HG03045 (cell line): ENCODE measurements at regions not wholly inside any gene's neighbourhood (a gene's known extent, or its start where the extent isn't known, plus 50 kb on each side); places are given as distances from the start of the nearest gene placed in this dataset.

Experiments used
- ATAC-seq: cut with Tn5 transposase; IDR thresholded peaks from one replicate; pipeline ENCODE4 v1.9.1; 2021; ENCODE audit warnings: mild to moderate bottlenecking, moderate library complexity; ENCODE audit not compliant: unreplicated experiment

DNA sequence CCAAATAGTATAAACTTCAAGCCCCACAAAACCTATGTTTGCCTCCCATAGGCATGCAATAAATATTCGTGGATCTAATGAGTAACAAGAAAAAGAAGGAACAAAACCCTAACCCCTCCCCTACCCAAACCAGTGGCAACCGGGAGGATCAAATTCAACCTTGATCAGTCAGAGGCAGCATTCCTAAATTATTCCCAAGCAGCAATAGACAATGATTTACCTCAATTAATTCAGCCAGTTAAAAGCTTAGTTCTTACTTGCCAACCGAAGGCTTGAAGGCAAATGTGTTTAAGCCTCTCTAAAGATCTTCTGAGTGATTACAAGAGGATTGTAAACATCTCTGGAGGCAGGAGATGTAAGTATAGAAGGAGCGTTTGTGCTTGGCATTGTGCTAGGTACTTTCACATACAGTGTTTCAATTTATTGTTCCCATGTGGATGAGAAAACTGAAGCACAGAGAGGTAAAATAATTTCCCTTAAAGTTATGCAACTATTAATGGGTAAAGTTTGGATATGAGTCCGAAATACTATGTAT is 197.7 kb downstream of the MTX2 start:
- ATAC-seq = no peak

DNA sequence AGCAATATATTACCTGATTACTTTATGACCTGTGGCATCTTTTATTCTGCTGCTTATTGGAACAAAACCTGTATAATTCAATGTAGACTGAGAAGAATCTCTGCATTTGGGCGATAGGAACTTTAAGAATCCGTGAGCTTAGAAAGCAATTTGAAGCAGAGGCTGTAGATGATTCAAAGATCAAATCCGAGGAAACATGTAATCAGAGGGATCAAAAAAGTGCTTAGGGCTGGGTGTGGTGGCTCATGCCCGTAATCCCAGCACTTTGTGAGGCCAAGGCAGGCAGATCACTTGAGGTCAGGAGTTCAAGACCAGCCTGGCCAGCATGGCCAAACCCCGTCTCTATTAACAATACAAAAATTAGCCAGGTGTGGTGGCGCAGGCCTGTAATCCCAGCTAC is 198.4 kb downstream of the MTX2 start:
- ATAC-seq = no peak

DNA sequence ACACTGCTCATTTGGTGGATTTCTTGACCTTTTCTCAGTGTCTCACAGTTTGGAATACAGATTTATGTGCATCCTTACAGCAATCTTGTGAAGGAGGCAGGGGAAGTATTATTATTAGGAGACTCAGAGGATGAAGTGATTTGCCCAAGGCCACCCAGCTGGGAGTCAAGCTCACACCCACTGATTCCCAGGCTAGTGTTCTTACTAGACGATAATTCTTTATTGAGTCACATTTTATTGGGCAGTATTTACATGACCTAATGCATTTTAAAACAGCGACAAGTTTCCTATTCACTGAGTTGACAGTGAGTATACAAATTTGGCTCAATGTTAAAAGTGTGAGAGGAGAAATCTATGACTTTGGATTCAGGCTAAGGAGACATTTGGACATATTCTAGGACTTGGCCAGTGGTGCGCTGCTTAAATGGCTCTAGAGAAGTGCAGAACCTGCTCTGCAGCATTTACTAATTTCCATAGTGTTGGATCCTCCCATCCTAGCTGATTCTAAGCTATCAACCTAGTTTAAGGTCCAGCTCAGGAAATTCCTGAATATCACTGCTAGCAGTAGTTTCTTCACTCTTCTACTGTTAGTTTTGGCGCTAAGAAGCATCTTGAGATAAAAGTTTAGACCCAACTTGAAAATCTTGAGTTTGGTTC is 199.3 kb downstream of the MTX2 start:
- no peak for ATAC-seq

DNA sequence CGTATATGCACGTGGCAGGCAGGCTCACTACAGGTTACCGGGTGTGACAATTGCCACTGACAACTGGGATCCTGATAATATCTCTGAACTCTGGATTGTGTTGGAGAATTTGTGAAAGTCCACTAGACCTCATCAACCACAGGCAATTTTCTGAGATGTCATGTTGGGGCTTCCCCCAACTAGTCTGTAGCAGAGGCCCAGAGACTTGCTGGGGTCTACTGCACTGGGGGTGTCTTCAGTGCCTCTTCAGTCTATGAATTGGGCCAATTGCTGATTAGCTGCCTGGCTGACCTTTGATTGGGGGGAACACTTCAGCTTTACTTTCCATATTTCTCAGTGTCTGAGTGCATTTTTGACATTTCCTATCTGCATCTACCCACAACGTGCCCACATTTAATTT is 201.5 kb downstream of the MTX2 start:
- no peak for ATAC-seq

DNA sequence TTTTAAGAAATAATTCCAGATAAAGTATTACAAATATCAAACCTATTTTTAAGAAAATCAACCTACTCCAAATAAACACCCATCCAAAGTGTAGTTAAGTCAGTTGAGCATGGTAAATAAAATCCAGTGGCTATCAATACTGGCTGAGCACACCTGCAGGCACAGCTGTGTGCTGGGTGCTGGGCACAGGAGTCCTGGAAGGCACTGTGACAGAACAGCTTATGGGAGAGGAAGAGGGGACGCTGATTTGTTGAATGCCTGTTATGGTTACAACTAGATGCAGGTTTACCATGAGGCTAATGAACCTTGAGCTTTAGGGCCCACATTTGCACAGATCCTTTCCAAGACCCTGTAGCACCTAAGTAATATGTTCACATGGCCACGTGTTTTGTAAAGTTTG is 202.7 kb downstream of the MTX2 start:
- ATAC-seq = no peak

DNA sequence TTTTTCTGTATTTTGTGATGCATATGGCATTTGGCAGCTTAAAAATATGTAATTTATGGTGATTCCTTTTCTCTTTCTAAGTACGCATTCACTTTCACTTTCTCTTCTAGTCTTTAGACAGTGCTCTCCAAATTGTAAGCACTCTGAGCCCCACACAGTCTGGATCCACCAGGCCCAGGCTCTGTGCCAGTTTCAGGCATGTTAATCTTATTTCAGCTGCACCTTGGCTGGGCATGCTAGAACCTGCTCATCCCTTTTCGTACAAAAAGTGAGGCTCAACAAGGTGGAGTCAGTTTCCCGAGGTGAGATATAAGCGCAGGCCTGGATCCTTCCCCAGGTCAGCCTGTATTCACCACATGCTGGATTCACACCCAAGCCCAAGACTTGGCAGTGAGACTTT is 203.9 kb downstream of the MTX2 start:
- peak; percentile 61 for ATAC-seq

DNA sequence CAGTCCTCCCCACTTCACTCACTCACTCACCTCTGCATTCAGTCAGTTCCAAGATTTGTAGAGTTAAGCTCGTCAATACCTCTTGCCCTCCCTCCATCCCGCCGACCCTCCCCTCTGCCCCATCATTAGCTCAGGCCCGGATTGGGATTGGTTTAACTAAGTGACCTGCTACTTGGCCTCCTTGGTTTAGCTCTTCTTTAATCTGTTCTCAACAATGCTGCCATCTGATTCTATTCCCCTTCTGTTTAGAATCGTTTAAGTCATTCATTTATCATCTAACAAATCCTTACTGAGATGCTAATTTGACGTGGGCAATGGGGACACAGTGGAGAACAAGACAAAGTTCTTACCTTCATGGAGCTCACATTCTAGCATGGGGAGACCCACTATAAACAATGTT is 204.6 kb downstream of the MTX2 start:
- ATAC-seq = no peak

DNA sequence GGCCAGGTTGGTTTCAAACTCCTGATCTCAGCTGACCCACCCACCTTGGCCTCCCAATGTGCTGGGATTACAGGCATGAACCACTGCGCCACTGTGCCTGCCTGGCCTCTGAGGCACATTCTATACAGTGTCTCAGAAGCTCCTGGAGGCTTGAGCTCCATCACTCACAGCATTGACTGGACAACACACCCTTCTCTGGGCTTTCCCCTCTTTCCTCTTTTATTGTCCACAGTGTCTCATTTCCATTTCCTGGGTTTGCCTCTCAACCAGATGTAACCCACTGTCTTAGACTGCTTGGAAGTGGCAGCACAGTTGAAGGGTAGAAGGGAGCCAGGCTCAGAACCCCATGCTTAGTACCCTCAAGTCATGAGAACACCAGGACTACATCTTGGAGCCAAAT is 208.1 kb downstream of the MTX2 start:
- no peak for ATAC-seq

DNA sequence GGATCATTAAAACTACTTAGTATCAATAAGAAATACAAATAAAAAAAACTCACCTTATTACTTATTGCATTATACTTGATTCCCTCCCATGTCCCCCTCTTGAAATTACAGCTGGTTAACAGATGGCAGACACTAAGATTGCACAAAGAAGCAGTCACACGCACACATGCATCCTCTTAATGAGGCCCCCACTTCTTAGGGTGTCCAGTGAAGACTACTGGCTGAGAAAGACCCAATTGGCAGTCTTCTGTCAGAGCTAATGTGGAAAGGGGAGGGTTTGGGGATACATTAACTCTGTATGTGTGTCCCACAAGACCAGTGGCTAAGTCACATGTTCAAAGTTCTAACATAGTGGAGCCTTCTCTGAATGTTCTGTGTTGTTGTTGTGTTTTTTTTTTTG is 210.7 kb downstream of the MTX2 start:
- no peak for ATAC-seq

DNA sequence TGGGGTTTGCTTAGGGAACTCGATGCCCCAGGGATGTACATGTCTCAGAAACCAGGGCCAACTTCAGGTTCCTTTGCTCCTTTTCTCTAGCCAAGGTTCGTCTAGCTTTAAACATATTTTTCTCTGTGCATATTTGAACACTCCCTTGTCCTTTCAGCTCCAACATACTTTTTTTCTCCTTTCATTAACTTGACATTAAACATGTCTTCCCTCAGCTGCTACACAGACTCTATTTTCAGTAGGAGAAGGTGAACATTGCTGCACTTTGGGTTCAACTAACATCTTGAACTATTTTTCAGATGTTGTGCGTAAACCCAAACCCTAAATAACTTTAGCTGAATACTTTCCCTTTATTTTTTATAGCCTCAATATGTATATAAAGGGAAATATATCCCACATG is 212.9 kb downstream of the MTX2 start:
- no peak for ATAC-seq

DNA sequence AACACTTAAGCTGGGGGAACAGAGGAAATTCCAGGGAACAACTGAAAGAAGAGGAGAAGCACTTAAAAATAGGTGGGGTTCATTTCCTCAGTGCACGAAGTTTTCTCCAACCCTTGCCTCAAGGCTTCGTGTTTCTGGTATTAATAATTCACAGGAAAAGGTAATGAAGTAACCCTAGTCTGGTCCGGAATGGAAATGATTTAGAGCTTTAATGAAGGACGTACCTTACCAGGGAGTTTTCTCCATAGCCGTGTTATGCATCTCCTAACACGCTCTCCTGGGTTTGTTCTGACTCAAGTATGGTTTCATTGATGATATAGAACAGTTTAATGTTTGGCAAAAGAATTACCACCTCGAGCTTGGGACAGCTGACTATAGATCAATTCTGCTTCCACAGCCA is 214.2 kb downstream of the MTX2 start:
- no peak for ATAC-seq

DNA sequence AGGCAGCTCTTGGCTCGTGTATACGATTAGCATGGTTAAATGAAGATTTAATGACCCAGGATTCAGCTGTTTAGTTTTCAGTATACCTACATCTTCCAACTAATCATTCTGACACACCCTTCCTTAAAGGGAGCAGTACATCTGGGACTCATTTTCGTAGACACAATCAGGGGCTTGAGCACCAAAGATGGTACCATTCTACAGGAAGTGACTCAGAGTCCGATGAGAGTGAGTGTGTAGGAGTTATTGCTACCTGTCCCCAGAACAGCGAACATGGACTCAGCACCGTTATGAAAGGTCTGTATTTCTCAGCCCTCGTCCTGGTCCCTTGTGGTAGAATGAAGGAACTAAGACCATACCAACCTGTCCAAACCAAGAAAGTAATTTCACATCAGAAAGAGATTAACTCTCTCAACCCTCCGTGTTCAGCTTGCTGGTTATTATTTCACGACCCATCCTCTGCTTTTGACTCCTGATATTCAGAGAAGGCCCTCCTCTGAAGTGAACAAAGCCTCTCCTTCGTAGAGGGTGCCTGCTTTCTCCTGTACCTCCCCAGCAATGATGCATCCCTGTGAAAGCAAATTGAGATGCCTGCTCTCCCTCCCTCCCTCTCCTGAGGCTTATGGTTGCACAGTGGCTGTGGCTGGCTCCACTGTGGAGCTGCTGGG is 214.8 kb downstream of the MTX2 start:
- ATAC-seq = no peak

DNA sequence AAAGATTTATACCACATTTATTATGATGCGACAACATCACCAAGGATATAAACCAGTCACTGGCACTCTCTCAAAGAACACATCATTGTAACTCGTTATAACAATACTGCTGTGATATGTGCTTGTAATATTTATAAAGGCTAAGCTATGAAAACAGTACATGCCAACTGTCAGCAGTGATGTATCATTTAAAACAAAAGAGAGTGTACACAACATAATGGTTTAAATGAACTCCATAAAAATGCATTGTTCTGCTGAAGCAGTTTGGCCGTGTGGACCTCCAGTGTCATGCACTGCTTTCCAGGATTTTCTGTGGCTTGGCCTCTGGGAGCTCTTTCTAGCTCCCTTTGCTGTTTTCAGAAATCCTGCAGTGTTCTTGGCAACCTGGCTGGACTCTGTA is 215.6 kb downstream of the MTX2 start:
- ATAC-seq = no peak

DNA sequence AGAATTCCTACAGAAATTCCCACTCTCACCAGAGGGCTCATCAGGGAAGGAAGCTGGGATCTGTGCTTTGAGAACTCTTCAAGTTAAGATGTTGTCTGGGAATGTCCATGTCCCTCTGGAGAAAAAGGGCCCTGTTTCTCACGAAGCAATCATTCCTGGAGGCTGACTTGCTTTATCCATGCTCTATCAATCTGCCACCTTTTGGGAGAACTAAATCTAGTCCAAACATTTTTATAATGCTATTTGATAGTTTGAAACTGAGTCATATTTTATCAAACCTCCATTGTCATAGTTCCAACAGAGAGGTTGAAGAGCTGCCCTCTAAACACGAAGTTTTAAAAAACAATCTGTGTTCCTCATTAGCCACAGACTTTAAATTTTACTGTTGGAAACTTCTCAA is 219.2 kb downstream of the MTX2 start:
- no peak for ATAC-seq

DNA sequence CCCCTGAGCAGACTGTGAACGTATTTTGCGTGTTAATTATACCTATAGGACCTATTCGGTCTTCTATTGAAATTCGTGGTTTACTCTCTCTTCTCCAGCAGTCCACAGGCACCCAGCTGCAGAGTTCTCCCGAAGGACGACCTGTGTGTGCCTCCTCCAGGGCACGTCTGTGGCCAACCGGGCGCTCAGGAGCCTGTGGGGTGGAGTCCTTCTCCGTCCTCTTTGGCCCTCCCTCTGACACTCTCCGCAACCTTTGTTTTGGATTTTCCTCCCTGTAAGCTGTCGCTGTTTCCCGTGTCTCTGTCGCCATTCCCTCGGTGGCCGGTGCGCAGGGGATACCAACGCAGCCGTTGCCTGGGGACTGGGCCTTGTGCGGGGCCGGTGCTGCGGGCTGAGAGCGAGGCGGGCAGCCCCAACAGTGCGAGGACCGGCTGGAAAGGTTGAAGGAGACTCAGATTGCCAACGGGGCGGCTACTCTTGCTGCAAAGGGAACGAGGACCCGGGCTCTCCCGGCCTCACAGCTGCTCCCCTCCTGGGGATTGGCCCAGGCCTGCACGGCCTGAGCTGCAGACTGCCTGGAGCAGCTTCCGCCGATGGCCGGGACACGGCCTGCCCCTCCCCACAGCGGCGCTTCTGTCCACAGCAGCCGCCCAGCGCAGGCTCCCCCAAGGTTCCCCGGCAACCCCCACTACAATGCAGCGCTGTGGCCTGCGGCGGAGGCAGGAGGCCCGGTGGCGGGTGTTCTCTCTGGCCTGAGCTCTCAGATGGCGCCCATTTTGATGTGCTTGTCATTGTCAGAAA is 221.0 kb downstream of the MTX2 start:
- ATAC-seq = no peak

DNA sequence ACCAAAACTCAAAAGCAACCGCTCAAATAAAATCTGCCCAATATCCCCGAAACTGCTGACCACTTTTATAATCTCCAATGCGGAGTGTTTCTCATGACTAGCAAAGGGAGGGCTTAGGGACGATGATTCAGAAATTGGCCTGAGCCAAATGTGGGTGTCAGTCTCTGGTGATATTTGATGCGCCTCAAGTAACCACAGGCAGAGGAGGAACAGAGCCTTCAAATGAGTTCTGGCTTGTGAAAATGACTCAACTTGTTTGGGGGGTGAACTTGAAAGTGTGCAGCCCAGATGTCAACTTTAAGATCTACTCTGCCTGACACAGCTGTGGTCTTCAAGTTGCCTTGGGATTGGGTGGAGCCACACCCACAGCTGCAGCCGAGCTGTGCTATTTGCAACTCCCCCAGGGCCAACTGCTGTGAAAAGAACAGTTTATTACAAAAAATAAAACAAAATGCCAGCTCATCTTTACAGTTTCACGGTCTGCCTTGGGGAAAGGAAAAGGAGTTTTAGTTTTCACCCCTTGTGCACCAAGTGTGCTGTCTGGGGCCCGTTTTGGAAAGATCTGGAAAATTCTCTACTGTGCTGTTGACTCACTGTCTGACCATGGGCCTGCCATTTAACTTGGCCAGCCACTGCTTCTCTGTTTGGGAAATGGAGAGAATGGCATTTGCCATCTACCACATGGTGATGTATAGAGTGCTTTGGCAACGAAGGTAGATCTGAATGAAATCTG is 222.1 kb downstream of the MTX2 start:
- ATAC-seq = peak; percentile 93

DNA sequence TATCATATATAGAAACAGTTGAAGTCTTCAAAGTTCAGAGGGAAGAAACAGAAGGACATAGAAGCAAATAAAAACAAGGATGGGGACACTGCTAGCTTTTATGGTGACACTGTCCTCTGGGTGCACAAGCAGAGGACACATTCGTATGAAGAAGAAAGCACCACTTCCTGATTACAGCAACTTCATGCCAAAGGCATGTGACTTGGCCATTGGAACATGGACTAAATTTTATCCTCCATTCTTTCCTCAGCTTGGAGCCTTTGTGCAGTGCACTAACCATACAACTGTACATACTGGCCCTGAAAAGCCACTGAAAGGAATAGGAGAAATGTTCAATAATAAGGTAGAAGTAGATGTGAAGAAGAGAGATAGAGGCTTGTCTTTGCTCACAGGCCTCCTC is 223.3 kb downstream of the MTX2 start:
- ATAC-seq = no peak

DNA sequence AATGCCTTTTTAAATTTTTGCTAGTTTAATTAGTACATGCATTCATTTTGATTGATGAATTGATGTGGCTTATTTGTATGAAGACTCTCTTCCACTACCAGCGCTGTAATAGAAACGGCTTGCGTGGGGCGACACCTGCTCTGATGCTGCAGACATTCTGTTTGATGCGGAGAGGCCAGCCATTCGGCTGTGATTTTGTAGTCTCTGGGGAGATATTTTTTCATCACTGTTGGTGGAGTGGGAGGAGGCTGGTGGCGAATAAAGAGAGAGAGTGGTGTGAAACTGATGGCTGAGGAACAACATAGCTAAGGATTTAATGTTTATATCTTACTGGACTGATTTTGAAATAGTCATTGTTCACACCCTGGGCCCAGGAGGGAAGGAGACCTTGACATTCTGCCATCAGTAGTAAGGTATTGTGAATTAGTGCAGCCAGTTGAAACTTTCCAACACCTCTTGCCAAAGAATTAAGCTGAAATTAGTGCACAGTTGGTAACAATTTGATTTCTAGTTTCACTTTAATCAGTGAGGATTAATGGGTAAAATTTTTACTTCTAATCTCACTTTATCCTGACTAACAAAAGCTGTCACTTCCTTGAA is 224.1 kb downstream of the MTX2 start:
- ATAC-seq = no peak

DNA sequence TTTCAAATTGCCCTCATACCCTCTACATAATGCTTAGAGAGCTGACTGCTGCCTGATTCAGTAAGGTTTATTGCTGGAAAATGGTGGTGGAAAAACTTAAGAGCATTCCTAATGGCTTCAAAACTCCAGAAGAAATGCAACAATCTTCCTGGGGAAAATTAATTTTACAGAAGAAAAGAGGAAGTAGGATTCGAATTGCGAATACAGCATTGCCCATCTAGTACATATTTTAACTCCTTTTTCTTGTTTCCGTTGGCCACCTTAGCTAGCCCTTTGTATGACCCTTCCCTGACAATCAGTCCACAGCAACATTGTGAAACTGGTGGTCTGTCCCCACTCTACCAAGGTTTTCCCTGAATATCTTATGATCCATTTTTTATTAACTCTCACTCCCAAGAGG is 224.7 kb downstream of the MTX2 start:
- no peak for ATAC-seq

DNA sequence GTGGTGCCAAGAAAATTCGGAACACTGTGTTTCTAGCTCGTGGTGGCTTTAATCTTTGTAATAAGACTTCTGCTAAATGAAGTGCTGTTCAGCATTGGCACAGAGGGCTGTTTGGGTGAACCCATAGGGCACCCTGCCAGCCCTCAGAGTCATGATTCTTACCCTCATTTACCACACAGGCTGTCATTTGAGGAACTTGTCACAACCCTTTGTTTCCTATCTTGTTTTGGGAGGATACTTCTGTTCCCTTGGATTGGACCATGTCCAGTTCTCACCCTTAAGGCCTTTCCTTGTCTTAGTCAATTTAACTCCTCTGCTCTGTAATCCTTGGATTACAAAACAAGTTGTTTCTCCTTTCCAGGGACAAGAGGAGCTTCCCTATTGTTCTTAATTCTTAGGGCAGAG is 225.7 kb downstream of the MTX2 start:
- ATAC-seq = no peak

DNA sequence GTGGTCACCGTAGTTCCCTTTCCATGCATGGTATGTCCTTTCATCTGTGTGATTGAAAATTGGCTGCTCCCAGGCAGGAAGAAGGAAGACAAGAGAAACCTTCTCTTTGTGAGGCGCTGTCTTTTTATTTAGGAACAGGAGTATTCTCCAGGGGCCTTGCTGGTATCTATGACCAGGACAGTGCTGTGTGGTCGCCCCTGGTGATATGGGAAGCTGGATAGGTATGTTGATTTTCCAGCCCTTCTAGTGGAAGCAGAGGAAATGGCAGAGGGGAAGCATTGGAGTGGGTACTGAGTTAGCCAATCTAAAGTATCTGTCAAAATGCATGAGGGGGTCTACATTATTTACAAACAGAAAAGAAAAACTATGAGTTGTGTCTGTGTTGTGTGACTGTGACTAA is 226.6 kb downstream of the MTX2 start:
- no peak for ATAC-seq
